ENCODE measurements at regions not wholly inside any gene's neighbourhood (a gene's known extent, or its start where the extent isn't known, plus 50 kb on each side); places are given as distances from the start of the nearest gene placed in this dataset.

GRCh38 chr2:19086231-19086651 is 272.2 kb downstream of the OSR1 start:
- no peak for TF ChIP-seq CTCF (IDR thresholded peaks at IDR 0.05)
- no peak for TF ChIP-seq POLR2A (IDR thresholded peaks at IDR 0.05)
- TF ChIP-seq POLR2AphosphoS5 (IDR thresholded peaks at IDR 0.05), result no peak
- TF ChIP-seq EP300 (IDR thresholded peaks at IDR 0.05; ENCODE audit: low read depth), result no peak
